ENCODE measurements at regions not wholly inside any gene's neighbourhood (a gene's known extent, or its start where the extent isn't known, plus 50 kb on each side); places are given as distances from the start of the nearest gene placed in this dataset.
"Not testable (repeated sequence)": the region's sequence is repeated elsewhere in the genome, so short reads cannot be mapped to it uniquely, and the experiment has no call there.

GRCh38 chr13:73171926-73172325 is 113.1 kb downstream of the KLF5 start:
- DNase-seq = no peak

- no peak for DNase-seq
Measured at GRCh38 chr13:73171271-73171682, 112.5 kb downstream of the KLF5 start.

GRCh38 chr13:73169971-73170370 is 111.2 kb downstream of the KLF5 start:
- no peak for DNase-seq

- DNase-seq = no peak
Measured at GRCh38 chr13:73168953-73169401, 110.2 kb downstream of the KLF5 start.

- DNase-seq = no peak
Measured at GRCh38 chr13:73168226-73168952, 109.6 kb downstream of the KLF5 start.

- no peak for DNase-seq
Measured at GRCh38 chr13:73167028-73167820, 108.4 kb downstream of the KLF5 start.

GRCh38 chr13:73166204-73166603 is 107.4 kb downstream of the KLF5 start:
- no peak for DNase-seq

- DNase-seq = no peak
Measured at GRCh38 chr13:73162912-73163911, 104.4 kb downstream of the KLF5 start.

GRCh38 chr13:73160371-73161031 is 101.7 kb downstream of the KLF5 start:
- not testable (repeated sequence) for DNase-seq

- no peak for DNase-seq
Measured at GRCh38 chr13:73158851-73159250, 100.0 kb downstream of the KLF5 start.

- DNase-seq = no peak
Measured at GRCh38 chr13:73157031-73157430, 98.2 kb downstream of the KLF5 start.

- DNase-seq = no peak
Measured at GRCh38 chr13:73146707-73147106, 87.9 kb downstream of the KLF5 start.

- no peak for DNase-seq
Measured at GRCh38 chr13:73142071-73142470, 83.3 kb downstream of the KLF5 start.

GRCh38 chr13:73141292-73141771 is 82.5 kb downstream of the KLF5 start:
- no peak for DNase-seq

- no peak for DNase-seq
Measured at GRCh38 chr13:73140801-73141200, 82.0 kb downstream of the KLF5 start.

GRCh38 chr13:73138638-73139491 is 80.1 kb downstream of the KLF5 start:
- DNase-seq = no peak

- no peak for DNase-seq
Measured at GRCh38 chr13:73138276-73138637, 79.5 kb downstream of the KLF5 start.

GRCh38 chr13:73136776-73137175 is 78.0 kb downstream of the KLF5 start:
- DNase-seq = no peak

- DNase-seq = no peak
Measured at GRCh38 chr13:73133531-73133930, 74.7 kb downstream of the KLF5 start.

GRCh38 chr13:73131247-73131646 is 72.4 kb downstream of the KLF5 start:
- no peak for DNase-seq

GRCh38 chr13:73129023-73129422 is 70.2 kb downstream of the KLF5 start:
- DNase-seq = no peak
